KMS-11 (cell line): ENCODE measurements at regions not wholly inside any gene's neighbourhood (a gene's known extent, or its start where the extent isn't known, plus 50 kb on each side); places are given as distances from the start of the nearest gene placed in this dataset.
"Not testable (repeated sequence)": the region's sequence is repeated elsewhere in the genome, so short reads cannot be mapped to it uniquely, and the experiment has no call there.

ENCODE experiments used
- H2AFZ ChIP-seq: fragments of 200-600 bp; sonication (generic); 2 replicates; pipeline ENCODE4 v1.6.1; 2016; ENCODE audit warnings: antibody characterized with exemption, mixed run types, low read depth
- H3K27ac ChIP-seq: fragments of 200-600 bp; sonication (generic); 2 replicates; pipeline ENCODE4 v1.6.1; 2016; ENCODE audit warnings: mild to moderate bottlenecking, mixed run types
- H3K27me3 ChIP-seq: fragments of 200-600 bp; sonication (generic); 2 replicates; pipeline ENCODE4 v1.6.1; 2017; ENCODE audit warnings: mild to moderate bottlenecking, low read depth, mixed run types, moderate library complexity; ENCODE audit not compliant: insufficient read depth
- H3K36me3 ChIP-seq: fragments of 200-600 bp; sonication (generic); 2 replicates; pipeline ENCODE4 v1.6.1; 2017; ENCODE audit warnings: mild to moderate bottlenecking, mixed run types; ENCODE audit not compliant: insufficient read depth
- H3K4me1 ChIP-seq: fragments of 200-600 bp; sonication (generic); 2 replicates; pipeline ENCODE4 v1.6.1; 2016; ENCODE audit warnings: mild to moderate bottlenecking, low read depth, mixed run types; ENCODE audit not compliant: poor library complexity, severe bottlenecking
- H3K4me2 ChIP-seq: fragments of 200-600 bp; sonication (generic); 2 replicates; pipeline ENCODE4 v1.7.0; 2016; ENCODE audit warnings: mild to moderate bottlenecking, mixed run types
- H3K4me3 ChIP-seq: fragments of 200-600 bp; sonication (generic); IDR thresholded peaks from 2 replicates; pipeline ENCODE4 v1.6.1; 2017; ENCODE audit warnings: low read depth, low read length, mixed read lengths; ENCODE audit not compliant: insufficient read depth
- H3K79me2 ChIP-seq: fragments of 200-600 bp; sonication (generic); 2 replicates; pipeline ENCODE4 v1.6.1; 2016; ENCODE audit warnings: low read depth, mixed run types; ENCODE audit not compliant: insufficient read depth
- H3K9ac ChIP-seq: fragments of 200-600 bp; sonication (generic); 2 replicates; pipeline ENCODE4 v1.6.1; 2016; ENCODE audit warnings: mild to moderate bottlenecking, mixed run types
- H4K20me1 ChIP-seq: fragments of 200-600 bp; sonication (generic); 2 replicates; pipeline ENCODE4 v1.6.1; 2016; ENCODE audit warnings: mild to moderate bottlenecking, mixed run types; ENCODE audit not compliant: insufficient read depth
- TF ChIP-seq, protein P1 (sequence below): fragments of 200-600 bp; sonication (generic); conservative IDR thresholded peaks from 2 replicates; pipeline ENCODE4 v1.6.1; 2017; ENCODE audit warnings: low read depth, mild to moderate bottlenecking, antibody characterized with exemption, low read length, moderate library complexity, mixed read lengths

DNA sequence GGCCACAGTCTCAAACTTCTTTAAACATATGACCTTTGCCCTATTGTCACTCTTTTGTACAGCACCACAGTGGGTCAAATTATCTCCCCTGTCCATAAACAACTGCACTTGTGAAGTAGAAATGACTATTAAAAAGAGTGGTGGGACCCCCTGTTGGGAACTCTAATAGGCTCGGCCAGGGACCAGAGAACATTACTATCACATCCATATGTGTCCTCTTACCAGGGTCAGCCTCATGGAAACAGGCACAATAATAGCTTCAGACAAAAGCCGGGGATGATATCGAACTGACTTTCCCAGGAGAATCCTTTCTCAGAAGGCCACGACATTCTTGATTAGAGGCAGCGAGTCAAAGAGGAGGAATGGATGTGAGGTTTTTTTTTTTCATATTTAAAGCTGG lies 96.6 kb downstream of the NKX2-1 start:
- TF ChIP-seq, protein P1, sequence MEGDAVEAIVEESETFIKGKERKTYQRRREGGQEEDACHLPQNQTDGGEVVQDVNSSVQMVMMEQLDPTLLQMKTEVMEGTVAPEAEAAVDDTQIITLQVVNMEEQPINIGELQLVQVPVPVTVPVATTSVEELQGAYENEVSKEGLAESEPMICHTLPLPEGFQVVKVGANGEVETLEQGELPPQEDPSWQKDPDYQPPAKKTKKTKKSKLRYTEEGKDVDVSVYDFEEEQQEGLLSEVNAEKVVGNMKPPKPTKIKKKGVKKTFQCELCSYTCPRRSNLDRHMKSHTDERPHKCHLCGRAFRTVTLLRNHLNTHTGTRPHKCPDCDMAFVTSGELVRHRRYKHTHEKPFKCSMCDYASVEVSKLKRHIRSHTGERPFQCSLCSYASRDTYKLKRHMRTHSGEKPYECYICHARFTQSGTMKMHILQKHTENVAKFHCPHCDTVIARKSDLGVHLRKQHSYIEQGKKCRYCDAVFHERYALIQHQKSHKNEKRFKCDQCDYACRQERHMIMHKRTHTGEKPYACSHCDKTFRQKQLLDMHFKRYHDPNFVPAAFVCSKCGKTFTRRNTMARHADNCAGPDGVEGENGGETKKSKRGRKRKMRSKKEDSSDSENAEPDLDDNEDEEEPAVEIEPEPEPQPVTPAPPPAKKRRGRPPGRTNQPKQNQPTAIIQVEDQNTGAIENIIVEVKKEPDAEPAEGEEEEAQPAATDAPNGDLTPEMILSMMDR: no peak
- H3K27ac ChIP-seq: no peak overlapping the region
- H3K4me2 ChIP-seq: no peak overlapping the region
- no peaks in the 10 kb centered on the region for H4K20me1 ChIP-seq
- no peaks in the 10 kb centered on the region for H3K4me1 ChIP-seq
- no peak overlapping the region for H3K4me3 ChIP-seq
- no peaks in the 10 kb centered on the region for H3K27me3 ChIP-seq
- no peak overlapping the region for H2AFZ ChIP-seq
- no peaks in the 10 kb centered on the region for H3K79me2 ChIP-seq
- no peak overlapping the region for H3K9ac ChIP-seq
- H3K36me3 ChIP-seq: no peaks in the 10 kb centered on the region

- TF ChIP-seq, protein P1: no peak
- Histone ChIP-seq H3K4me2 (no peak overlapping the region), H3K79me2 (no peaks in the 10 kb centered on the region), H3K4me3 (no peak overlapping the region), H3K4me1 (no peaks in the 10 kb centered on the region), H3K27ac (no peak overlapping the region), H4K20me1 (no peaks in the 10 kb centered on the region), H3K27me3 (no peaks in the 10 kb centered on the region), H3K36me3 (no peaks in the 10 kb centered on the region), H3K9ac (no peak overlapping the region), H2AFZ (no peak overlapping the region)
Observed at GRCh38 chr14:36420149-36420687, 99.8 kb upstream of the MBIP start.

DNA sequence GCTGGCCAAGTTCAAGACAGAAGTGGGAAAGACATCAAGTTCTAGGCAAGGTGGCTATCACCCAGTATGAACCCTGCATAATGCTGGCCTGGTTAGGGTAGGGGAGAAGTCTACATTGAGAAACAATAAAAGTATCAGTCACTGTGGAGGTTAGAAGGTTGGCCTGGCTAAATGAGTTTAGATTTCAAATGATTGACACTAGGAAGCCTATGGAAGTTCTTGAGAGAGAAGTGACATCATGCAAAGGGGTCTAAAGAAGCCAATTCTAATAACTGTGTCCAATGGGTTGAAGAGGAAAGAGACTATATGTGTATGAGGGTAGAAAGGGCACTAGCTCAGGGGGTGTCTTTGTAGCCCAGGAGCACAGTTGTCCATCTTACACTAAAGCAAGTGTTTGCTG lies 98.5 kb upstream of the MBIP start:
- TF ChIP-seq, protein P1: no peak
- Histone ChIP-seq H3K36me3 (no peaks in the 10 kb centered on the region), H3K27me3 (no peaks in the 10 kb centered on the region), H2AFZ (no peak overlapping the region), H3K9ac (no peak overlapping the region), H4K20me1 (no peaks in the 10 kb centered on the region), H3K4me3 (no peak overlapping the region), H3K4me2 (no peak overlapping the region), H3K4me1 (no peaks in the 10 kb centered on the region), H3K27ac (no peak overlapping the region), H3K79me2 (no peaks in the 10 kb centered on the region)

DNA sequence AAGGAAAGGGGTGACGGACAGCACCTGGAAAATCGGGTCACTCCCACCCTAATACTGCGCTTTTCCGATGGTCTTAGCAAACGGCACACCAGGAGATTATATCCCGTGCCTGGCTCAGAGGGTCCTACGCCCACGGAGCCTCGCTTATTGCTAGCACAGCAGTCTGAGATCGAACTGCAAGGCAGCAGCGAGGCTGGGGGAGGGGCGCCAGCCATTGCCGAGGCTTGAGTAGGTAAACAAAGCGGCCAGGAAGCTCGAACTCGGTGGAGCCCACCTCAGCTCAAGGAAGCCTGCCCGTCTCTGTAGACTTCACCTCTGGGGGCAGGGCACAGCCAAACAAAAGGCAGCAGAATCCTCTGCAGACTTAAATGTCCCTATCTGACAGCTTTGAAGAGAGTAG lies 91.5 kb upstream of the MBIP start:
- not testable (repeated sequence) for H3K4me1 ChIP-seq, H3K9ac ChIP-seq, H3K27me3 ChIP-seq, H3K27ac ChIP-seq, H4K20me1 ChIP-seq, H3K36me3 ChIP-seq, H3K4me3 ChIP-seq, H3K79me2 ChIP-seq, H2AFZ ChIP-seq, H3K4me2 ChIP-seq

- no peaks in the 10 kb centered on the region for H3K79me2 ChIP-seq
- no peaks in the 10 kb centered on the region for H3K36me3 ChIP-seq
- TF ChIP-seq, protein P1: no peak
- H3K4me3 ChIP-seq: no peak overlapping the region
- H3K27me3 ChIP-seq: no peaks in the 10 kb centered on the region
- H3K27ac ChIP-seq: no peak overlapping the region
- H4K20me1 ChIP-seq: no peaks in the 10 kb centered on the region
- peaks cover 35% of the 10 kb centered on the region for H3K4me1 ChIP-seq
- H3K9ac ChIP-seq: no peak overlapping the region
- H3K4me2 ChIP-seq: no peak overlapping the region
- no peak overlapping the region for H2AFZ ChIP-seq
Observed at GRCh38 chr14:36408388-36408787, 88.0 kb upstream of the MBIP start.
